Osteoblast (primary cell): ENCODE measurements at regions not wholly inside any gene's neighbourhood (a gene's known extent, or its start where the extent isn't known, plus 50 kb on each side); places are given as distances from the start of the nearest gene placed in this dataset.

Experiments
- DNase-seq: peaks from one replicate; pipeline ENCODE4 v3.0.0; 2011; ENCODE audit warnings: low spot score, mixed read lengths; ENCODE audit not compliant: insufficient read length; ENCODE audit errors: missing footprints
- H2AFZ ChIP-seq: 2 replicates; pipeline ENCODE4 v1.6.0; 2011; ENCODE audit warnings: mild to moderate bottlenecking, low read length
- H3K27ac ChIP-seq: 2 replicates; pipeline ENCODE4 v1.5.1; 2011; ENCODE audit warnings: mild to moderate bottlenecking, low read depth, low read length, moderate library complexity
- H3K27me3 ChIP-seq: 2 replicates; pipeline ENCODE4 v1.6.0; 2012; ENCODE audit warnings: mild to moderate bottlenecking, control low read depth, inconsistent platforms, low read length, moderate library complexity; ENCODE audit not compliant: insufficient read depth
- H3K36me3 ChIP-seq: 2 replicates; pipeline ENCODE4 v1.5.1; 2011; ENCODE audit warnings: mild to moderate bottlenecking, low read length, control low read depth, moderate library complexity; ENCODE audit not compliant: insufficient read depth
- H3K4me1 ChIP-seq: 2 replicates; pipeline ENCODE4 v1.5.1; 2011; ENCODE audit warnings: mild to moderate bottlenecking, low read length, control low read depth, moderate library complexity; ENCODE audit not compliant: insufficient read depth
- H3K4me2 ChIP-seq: 2 replicates; pipeline ENCODE4 v1.6.0; 2011; ENCODE audit warnings: mild to moderate bottlenecking, low read length; ENCODE audit not compliant: insufficient read depth
- H3K4me3 ChIP-seq: fragments of 200-600 bp; sonication (generic); 3 replicates; pipeline ENCODE4 v1.5.1; 2012; ENCODE audit warnings: mild to moderate bottlenecking, low read length, inconsistent platforms; ENCODE audit not compliant: insufficient read depth
- H3K79me2 ChIP-seq: 2 replicates; pipeline ENCODE4 v1.6.0; 2012; ENCODE audit warnings: mild to moderate bottlenecking, low read length, control low read depth, inconsistent platforms; ENCODE audit not compliant: insufficient read depth
- H3K9me3 ChIP-seq: 2 replicates; pipeline ENCODE4 v1.5.1; 2011; ENCODE audit warnings: low read depth, low read length, control low read depth
- H4K20me1 ChIP-seq: 2 replicates; pipeline ENCODE4 v1.6.0; 2012; ENCODE audit warnings: mild to moderate bottlenecking, low read length, control low read depth; ENCODE audit not compliant: insufficient read depth
- TF ChIP-seq, protein P1 (sequence below): IDR thresholded peaks from 2 replicates; pipeline ENCODE4 v1.5.1; 2011; ENCODE audit warnings: mild to moderate bottlenecking, low read depth, low read length, moderate library complexity; ENCODE audit errors: extremely low read depth

- H3K27ac ChIP-seq = no peak overlapping the region
- H3K27me3 ChIP-seq = no peaks in the 10 kb centered on the region
- peaks cover 30% of the 10 kb centered on the region for H3K4me1 ChIP-seq
- H3K4me2 ChIP-seq = peak overlapping the region; percentile 53
- no peaks in the 10 kb centered on the region for H3K79me2 ChIP-seq
- peak overlapping the region; percentile 19 for H2AFZ ChIP-seq
- no peaks in the 10 kb centered on the region for H3K36me3 ChIP-seq
- no peaks in the 10 kb centered on the region for H4K20me1 ChIP-seq
- DNase-seq = no peak
- H3K4me3 ChIP-seq = no peak overlapping the region
- no peaks in the 10 kb centered on the region for H3K9me3 ChIP-seq
- TF ChIP-seq, protein P1, sequence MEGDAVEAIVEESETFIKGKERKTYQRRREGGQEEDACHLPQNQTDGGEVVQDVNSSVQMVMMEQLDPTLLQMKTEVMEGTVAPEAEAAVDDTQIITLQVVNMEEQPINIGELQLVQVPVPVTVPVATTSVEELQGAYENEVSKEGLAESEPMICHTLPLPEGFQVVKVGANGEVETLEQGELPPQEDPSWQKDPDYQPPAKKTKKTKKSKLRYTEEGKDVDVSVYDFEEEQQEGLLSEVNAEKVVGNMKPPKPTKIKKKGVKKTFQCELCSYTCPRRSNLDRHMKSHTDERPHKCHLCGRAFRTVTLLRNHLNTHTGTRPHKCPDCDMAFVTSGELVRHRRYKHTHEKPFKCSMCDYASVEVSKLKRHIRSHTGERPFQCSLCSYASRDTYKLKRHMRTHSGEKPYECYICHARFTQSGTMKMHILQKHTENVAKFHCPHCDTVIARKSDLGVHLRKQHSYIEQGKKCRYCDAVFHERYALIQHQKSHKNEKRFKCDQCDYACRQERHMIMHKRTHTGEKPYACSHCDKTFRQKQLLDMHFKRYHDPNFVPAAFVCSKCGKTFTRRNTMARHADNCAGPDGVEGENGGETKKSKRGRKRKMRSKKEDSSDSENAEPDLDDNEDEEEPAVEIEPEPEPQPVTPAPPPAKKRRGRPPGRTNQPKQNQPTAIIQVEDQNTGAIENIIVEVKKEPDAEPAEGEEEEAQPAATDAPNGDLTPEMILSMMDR = no peak
These were observed 142.1 kb upstream of the TMCO5A start for GRCh38 chr15:37792351-37792750.

DNA sequence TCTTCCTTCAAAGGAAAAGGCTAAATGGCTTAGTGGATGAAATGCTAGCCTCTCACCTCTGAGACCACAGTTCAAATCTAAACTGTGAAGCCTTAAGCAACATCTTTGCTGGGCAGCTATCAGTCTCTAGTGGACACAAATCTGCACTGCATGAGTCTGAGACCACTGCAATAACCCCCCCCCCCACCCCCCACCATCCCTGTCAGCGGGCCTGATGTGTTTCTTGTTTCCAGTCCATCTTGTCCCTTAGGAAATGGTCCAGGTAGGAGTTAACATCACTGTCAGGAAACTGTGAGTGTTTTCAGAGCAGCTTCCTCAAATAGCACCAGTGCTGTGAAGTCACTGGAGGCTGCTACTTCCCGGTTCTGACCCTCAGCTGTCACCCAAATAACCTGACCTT is 140.6 kb upstream of the TMCO5A start:
- Histone ChIP-seq H2AFZ (peak overlapping the region; percentile 44), H3K79me2 (no peaks in the 10 kb centered on the region), H3K9me3 (no peaks in the 10 kb centered on the region), H3K27ac (no peak overlapping the region), H3K4me2 (no peak overlapping the region), H3K4me1 (peaks cover 24% of the 10 kb centered on the region), H3K4me3 (no peak overlapping the region), H3K36me3 (no peaks in the 10 kb centered on the region), H4K20me1 (no peaks in the 10 kb centered on the region), H3K27me3 (no peaks in the 10 kb centered on the region)
- no peak for DNase-seq
- TF ChIP-seq, protein P1 = peak; percentile 56

GRCh38 chr15:37794947-37795346 is 139.5 kb upstream of the TMCO5A start:
- TF ChIP-seq, protein P1 = no peak
- DNase-seq = no peak

DNA sequence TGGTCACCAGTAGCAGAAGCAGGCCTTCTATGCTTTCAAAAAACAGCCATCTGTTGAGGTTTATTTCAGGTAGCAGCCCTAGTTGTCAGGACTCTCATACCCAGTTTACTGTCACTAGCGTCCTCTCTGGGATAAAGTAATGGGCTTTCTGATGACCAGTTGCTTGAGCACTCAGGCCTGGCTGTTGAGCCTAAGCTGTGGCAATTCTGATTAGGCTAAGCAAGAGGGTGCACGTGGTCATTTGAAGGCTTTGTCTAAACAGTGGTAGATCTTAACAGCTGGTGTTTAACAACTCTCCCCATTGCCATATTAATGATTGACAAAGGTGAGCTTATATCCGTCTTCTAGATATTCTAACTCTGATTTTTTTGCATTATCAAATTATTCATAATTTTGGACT is 132.9 kb upstream of the TMCO5A start:
- Histone ChIP-seq H3K4me2 (no peak overlapping the region), H3K36me3 (no peaks in the 10 kb centered on the region), H4K20me1 (no peaks in the 10 kb centered on the region), H2AFZ (no peak overlapping the region), H3K27me3 (no peaks in the 10 kb centered on the region), H3K9me3 (no peaks in the 10 kb centered on the region), H3K27ac (no peak overlapping the region), H3K4me3 (no peak overlapping the region), H3K79me2 (no peaks in the 10 kb centered on the region), H3K4me1 (no peaks in the 10 kb centered on the region)
- TF ChIP-seq, protein P1 = no peak
- no peak for DNase-seq

More at GRCh38 chr15:37794947-37795346, 139.5 kb upstream of the TMCO5A start:
- no peaks in the 10 kb centered on the region for H3K9me3 ChIP-seq
- no peak overlapping the region for H3K4me3 ChIP-seq
- no peaks in the 10 kb centered on the region for H4K20me1 ChIP-seq
- no peak overlapping the region for H2AFZ ChIP-seq
- no peak overlapping the region for H3K4me2 ChIP-seq
- H3K27me3 ChIP-seq = no peaks in the 10 kb centered on the region
- H3K79me2 ChIP-seq = no peaks in the 10 kb centered on the region
- H3K4me1 ChIP-seq = peaks cover 16% of the 10 kb centered on the region
- H3K27ac ChIP-seq = no peak overlapping the region
- no peaks in the 10 kb centered on the region for H3K36me3 ChIP-seq
